GM12878 (cell line): ENCODE measurements at regions not wholly inside any gene's neighbourhood (a gene's known extent, or its start where the extent isn't known, plus 50 kb on each side); places are given as distances from the start of the nearest gene placed in this dataset.

Experiments used
- BHLHE40 ChIP-seq, 2 experiments: fragments of 450-650 bp in 1 of 2; IDR thresholded peaks; 2 replicates each; pipeline ENCODE4 v1.6.1; 2011 to 2017; ENCODE audit warnings: low read depth in 2 of 2, borderline replicate concordance in 1 of 2, improper control_type of control experiment in 1 of 2, low read length in 1 of 2, mild to moderate bottlenecking in 1 of 2
- FOXM1 ChIP-seq: IDR thresholded peaks from 2 replicates; pipeline ENCODE4 v1.6.1; 2012; ENCODE audit warnings: low read depth, mild to moderate bottlenecking, inconsistent platforms, low read length, moderate library complexity
- MEF2A ChIP-seq: IDR thresholded peaks from 2 replicates; pipeline ENCODE4 v1.6.1; 2011; ENCODE audit warnings: low read depth, mild to moderate bottlenecking, low read length, moderate library complexity; ENCODE audit not compliant: insufficient read depth
- TCF3 ChIP-seq: IDR thresholded peaks from 2 replicates; pipeline ENCODE4 v1.6.1; 2012; ENCODE audit warnings: low read depth, mild to moderate bottlenecking, low read length, borderline replicate concordance; ENCODE audit not compliant: insufficient read depth
- YY1 ChIP-seq: IDR thresholded peaks from 2 replicates; pipeline ENCODE4 v1.6.1; 2011; ENCODE audit warnings: low read depth, mild to moderate bottlenecking, low read length
- TF ChIP-seq, protein P1 (sequence below): fragments of 450-650 bp; IDR thresholded peaks from 2 replicates; pipeline ENCODE4 v1.6.1; 2018; ENCODE audit warnings: borderline replicate concordance, mild to moderate bottlenecking; ENCODE audit not compliant: partially characterized antibody
- TF ChIP-seq, protein P2 (sequence below), 3 experiments: IDR thresholded peaks in 2 of 3; conservative IDR thresholded peaks in 1 of 3; 2 replicates each; pipeline ENCODE4 v1.5.1; 2011; ENCODE audit warnings: low read depth in 3 of 3, low read length in 3 of 3, mild to moderate bottlenecking in 3 of 3, control low read depth in 2 of 3, moderate library complexity in 2 of 3, inconsistent platforms in 1 of 3, mixed read lengths in 1 of 3; ENCODE audit not compliant: control insufficient read depth in 2 of 3, insufficient read depth in 1 of 3; ENCODE audit errors: extremely low read depth in 1 of 3
- TF ChIP-seq, protein P3 (sequence below): fragments of 450-650 bp; IDR thresholded peaks from 2 replicates; pipeline ENCODE4 v1.6.1; 2016; ENCODE audit warnings: mild to moderate bottlenecking, moderate library complexity, borderline replicate concordance
- TF ChIP-seq, protein P4 (sequence below): IDR thresholded peaks from 2 replicates; pipeline ENCODE4 v1.6.1; 2012; ENCODE audit warnings: mild to moderate bottlenecking, low read depth, low read length

DNA sequence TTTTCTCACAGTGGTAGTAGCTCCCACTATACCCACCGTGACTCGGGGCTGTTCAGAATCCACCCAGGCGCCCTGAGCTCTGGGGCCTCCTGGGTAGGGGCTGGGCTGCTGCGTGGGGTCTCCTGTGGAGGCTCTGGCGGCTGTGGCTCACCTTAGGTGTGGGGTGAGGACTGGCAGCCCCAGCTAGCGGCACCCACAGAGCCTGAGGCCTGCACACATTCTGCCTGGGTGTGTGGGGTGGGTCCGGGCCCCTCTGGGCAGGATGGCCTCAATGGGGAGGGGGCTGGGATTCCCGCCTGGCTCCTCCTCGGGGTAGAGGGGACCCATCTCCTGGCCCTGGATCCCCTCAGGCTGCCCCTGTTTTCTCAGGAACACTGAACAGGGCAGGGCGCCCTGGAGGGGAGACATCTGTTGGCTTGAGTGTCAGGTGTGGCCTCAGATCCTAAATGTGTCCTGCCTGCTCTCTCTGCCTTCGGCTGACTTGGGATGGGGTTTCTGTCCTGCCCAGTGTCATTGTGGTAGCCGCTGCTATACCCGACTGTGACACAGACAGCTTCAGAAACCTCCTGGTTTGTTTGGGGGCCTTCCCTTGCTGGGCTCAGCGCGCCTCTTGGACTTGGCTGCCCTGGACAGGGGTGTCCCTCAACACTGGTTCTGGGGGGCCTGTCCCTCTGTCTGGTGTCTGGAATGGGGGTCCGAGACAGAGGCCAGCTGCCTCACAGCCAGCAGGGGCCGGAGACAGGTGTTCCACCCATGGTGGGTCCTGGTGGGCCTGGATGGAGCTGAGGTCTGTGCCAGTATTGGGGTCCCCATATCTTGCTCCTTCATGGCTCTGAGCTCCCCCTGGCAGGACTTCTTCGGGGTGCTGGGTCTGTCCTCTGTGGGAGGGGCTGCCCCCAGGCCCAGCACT lies 354.9 kb downstream of the TMEM121 start:
- TF ChIP-seq FOXM1 (no peak), BHLHE40 (IDR thresholded peaks at IDR 0.05; ENCODE audit: borderline replicate concordance in 1 of 2, low read depth in 2 of 2, low read length in 1 of 2) (no peak), YY1 (no peak), TCF3 (no peak), MEF2A (no peak)
- TF ChIP-seq, protein P1, sequence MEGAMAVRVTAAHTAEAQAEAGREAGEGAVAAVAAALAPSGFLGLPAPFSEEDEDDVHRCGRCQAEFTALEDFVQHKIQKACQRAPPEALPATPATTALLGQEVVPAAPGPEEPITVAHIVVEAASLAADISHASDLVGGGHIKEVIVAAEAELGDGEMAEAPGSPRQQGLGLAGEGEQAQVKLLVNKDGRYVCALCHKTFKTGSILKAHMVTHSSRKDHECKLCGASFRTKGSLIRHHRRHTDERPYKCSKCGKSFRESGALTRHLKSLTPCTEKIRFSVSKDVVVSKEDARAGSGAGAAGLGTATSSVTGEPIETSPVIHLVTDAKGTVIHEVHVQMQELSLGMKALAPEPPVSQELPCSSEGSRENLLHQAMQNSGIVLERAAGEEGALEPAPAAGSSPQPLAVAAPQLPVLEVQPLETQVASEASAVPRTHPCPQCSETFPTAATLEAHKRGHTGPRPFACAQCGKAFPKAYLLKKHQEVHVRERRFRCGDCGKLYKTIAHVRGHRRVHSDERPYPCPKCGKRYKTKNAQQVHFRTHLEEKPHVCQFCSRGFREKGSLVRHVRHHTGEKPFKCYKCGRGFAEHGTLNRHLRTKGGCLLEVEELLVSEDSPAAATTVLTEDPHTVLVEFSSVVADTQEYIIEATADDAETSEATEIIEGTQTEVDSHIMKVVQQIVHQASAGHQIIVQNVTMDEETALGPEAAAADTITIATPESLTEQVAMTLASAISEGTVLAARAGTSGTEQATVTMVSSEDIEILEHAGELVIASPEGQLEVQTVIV, result no peak
- TF ChIP-seq, protein P2, sequence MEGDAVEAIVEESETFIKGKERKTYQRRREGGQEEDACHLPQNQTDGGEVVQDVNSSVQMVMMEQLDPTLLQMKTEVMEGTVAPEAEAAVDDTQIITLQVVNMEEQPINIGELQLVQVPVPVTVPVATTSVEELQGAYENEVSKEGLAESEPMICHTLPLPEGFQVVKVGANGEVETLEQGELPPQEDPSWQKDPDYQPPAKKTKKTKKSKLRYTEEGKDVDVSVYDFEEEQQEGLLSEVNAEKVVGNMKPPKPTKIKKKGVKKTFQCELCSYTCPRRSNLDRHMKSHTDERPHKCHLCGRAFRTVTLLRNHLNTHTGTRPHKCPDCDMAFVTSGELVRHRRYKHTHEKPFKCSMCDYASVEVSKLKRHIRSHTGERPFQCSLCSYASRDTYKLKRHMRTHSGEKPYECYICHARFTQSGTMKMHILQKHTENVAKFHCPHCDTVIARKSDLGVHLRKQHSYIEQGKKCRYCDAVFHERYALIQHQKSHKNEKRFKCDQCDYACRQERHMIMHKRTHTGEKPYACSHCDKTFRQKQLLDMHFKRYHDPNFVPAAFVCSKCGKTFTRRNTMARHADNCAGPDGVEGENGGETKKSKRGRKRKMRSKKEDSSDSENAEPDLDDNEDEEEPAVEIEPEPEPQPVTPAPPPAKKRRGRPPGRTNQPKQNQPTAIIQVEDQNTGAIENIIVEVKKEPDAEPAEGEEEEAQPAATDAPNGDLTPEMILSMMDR (IDR thresholded peaks at IDR 0.05 in 2 of 3, conservative IDR thresholded peaks at IDR 0.05 in 1 of 3; ENCODE audit: control insufficient read depth in 2 of 3, extremely low read depth in 1 of 3, insufficient read depth in 1 of 3, low read depth in 3 of 3, low read length in 3 of 3), result no peak
- TF ChIP-seq, protein P3, sequence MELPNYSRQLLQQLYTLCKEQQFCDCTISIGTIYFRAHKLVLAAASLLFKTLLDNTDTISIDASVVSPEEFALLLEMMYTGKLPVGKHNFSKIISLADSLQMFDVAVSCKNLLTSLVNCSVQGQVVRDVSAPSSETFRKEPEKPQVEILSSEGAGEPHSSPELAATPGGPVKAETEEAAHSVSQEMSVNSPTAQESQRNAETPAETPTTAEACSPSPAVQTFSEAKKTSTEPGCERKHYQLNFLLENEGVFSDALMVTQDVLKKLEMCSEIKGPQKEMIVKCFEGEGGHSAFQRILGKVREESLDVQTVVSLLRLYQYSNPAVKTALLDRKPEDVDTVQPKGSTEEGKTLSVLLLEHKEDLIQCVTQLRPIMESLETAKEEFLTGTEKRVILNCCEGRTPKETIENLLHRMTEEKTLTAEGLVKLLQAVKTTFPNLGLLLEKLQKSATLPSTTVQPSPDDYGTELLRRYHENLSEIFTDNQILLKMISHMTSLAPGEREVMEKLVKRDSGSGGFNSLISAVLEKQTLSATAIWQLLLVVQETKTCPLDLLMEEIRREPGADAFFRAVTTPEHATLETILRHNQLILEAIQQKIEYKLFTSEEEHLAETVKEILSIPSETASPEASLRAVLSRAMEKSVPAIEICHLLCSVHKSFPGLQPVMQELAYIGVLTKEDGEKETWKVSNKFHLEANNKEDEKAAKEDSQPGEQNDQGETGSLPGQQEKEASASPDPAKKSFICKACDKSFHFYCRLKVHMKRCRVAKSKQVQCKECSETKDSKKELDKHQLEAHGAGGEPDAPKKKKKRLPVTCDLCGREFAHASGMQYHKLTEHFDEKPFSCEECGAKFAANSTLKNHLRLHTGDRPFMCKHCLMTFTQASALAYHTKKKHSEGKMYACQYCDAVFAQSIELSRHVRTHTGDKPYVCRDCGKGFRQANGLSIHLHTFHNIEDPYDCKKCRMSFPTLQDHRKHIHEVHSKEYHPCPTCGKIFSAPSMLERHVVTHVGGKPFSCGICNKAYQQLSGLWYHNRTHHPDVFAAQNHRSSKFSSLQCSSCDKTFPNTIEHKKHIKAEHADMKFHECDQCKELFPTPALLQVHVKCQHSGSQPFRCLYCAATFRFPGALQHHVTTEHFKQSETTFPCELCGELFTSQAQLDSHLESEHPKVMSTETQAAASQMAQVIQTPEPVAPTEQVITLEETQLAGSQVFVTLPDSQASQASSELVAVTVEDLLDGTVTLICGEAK, result no peak
- TF ChIP-seq, protein P4, sequence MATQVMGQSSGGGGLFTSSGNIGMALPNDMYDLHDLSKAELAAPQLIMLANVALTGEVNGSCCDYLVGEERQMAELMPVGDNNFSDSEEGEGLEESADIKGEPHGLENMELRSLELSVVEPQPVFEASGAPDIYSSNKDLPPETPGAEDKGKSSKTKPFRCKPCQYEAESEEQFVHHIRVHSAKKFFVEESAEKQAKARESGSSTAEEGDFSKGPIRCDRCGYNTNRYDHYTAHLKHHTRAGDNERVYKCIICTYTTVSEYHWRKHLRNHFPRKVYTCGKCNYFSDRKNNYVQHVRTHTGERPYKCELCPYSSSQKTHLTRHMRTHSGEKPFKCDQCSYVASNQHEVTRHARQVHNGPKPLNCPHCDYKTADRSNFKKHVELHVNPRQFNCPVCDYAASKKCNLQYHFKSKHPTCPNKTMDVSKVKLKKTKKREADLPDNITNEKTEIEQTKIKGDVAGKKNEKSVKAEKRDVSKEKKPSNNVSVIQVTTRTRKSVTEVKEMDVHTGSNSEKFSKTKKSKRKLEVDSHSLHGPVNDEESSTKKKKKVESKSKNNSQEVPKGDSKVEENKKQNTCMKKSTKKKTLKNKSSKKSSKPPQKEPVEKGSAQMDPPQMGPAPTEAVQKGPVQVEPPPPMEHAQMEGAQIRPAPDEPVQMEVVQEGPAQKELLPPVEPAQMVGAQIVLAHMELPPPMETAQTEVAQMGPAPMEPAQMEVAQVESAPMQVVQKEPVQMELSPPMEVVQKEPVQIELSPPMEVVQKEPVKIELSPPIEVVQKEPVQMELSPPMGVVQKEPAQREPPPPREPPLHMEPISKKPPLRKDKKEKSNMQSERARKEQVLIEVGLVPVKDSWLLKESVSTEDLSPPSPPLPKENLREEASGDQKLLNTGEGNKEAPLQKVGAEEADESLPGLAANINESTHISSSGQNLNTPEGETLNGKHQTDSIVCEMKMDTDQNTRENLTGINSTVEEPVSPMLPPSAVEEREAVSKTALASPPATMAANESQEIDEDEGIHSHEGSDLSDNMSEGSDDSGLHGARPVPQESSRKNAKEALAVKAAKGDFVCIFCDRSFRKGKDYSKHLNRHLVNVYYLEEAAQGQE, result no peak
